ENCODE measurements at regions not wholly inside any gene's neighbourhood (a gene's known extent, or its start where the extent isn't known, plus 50 kb on each side); places are given as distances from the start of the nearest gene placed in this dataset.

DNA sequence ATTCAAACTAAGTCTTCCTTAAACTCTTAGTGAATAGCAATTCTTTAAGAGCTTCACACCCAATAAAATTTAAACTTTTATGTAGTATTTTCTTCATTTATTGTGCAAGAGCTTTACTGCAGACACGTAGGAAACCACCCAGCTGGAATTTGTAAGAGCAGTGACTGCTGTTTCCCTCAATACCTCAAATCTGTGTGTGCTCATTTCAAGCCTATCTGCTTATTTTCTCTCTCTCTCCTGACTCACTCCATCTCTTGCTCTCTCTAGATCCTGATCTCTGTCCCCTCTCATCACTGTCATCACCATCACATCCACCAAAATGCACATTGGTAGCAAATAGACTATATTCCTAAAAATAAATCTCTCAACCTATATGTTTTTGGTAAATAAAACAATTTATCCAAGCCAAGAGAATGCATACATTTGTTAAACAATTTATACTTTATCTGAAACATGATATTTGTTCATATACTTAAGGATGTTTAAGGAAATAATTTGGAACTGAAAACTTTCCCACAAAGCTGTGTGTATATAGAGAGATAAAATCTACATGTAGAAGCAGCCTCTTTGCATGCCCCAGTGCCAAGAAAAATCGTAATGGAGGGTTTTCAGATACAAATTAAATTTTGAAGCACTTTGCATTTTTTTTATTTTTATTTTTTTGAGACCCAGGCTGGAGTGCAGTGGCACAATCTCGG lies 273.0 kb downstream of the TFAP2A start:
- intact Hi-C loops (cut with micrococcal nuclease) (no loop called here), dilution Hi-C loops (cut with MboI; ENCODE audit: extremely low pct_ligation_motif_present, low sequenced_read_pairs) (no loop called here)
- no peaks in the 10 kb centered on the region for H4K20me1 ChIP-seq (replicated peaks; ENCODE audit: control insufficient read depth, extremely low read depth, insufficient read depth, low read length)
- no peaks in the 10 kb centered on the region for H3K9me3 ChIP-seq (replicated peaks; ENCODE audit: control insufficient read depth, insufficient read depth, low read length)
- no peaks in the 10 kb centered on the region for H3K27me3 ChIP-seq (ENCODE audit: control insufficient read depth in 2 of 2, insufficient read depth in 2 of 2, low read length in 2 of 2)
- FAIRE-seq (no peak), DNase-seq (ENCODE audit: low read depth, low spot score) (no peak)
- no peaks in the 10 kb centered on the region for H3K4me1 ChIP-seq (ENCODE audit: control insufficient read depth, extremely low read depth, insufficient read depth, low read length)
- ChIA-PET CTCF (no interaction called here), POLR2A (no interaction called here)
- H3K4me2 ChIP-seq (ENCODE audit: insufficient read depth, low read length): no peak overlapping the region
- no peaks in the 10 kb centered on the region for H3K9me1 ChIP-seq (replicated peaks; ENCODE audit: control insufficient read depth, extremely low read depth, insufficient read depth, low read length)
- H3K27ac ChIP-seq (ENCODE audit: insufficient read depth, low read depth, low read length): no peak overlapping the region
- no peak overlapping the region for H3K4me3 ChIP-seq (replicated peaks in 1 of 3; ENCODE audit: insufficient read depth in 1 of 3, low read depth in 1 of 3, low read length in 3 of 3)
- TF ChIP-seq MYC (IDR thresholded peaks at IDR 0.05; ENCODE audit: low read depth, low read length) (no peak), GATA2 (IDR thresholded peaks at IDR 0.05; ENCODE audit: insufficient read depth, insufficient read length, low read depth, low read length) (no peak), EZH2 (IDR thresholded peaks at IDR 0.05; ENCODE audit: borderline replicate concordance, low read depth, low read length, severe bottlenecking) (no peak), MAX (IDR thresholded peaks at IDR 0.05; ENCODE audit: insufficient read depth, insufficient read length) (no peak), JUN (IDR thresholded peaks at IDR 0.05; ENCODE audit: borderline replicate concordance, insufficient read depth, insufficient read length, low read depth) (no peak), POLR2AphosphoS5 (IDR thresholded peaks at IDR 0.05; ENCODE audit: insufficient read depth, low read depth, low read length) (no peak), FOS (IDR thresholded peaks at IDR 0.05; ENCODE audit: borderline replicate concordance, insufficient read depth, low read length) (no peak), POLR2A (IDR thresholded peaks at IDR 0.05; ENCODE audit: low read depth, low read length) (no peak)
- TF ChIP-seq, protein P1, sequence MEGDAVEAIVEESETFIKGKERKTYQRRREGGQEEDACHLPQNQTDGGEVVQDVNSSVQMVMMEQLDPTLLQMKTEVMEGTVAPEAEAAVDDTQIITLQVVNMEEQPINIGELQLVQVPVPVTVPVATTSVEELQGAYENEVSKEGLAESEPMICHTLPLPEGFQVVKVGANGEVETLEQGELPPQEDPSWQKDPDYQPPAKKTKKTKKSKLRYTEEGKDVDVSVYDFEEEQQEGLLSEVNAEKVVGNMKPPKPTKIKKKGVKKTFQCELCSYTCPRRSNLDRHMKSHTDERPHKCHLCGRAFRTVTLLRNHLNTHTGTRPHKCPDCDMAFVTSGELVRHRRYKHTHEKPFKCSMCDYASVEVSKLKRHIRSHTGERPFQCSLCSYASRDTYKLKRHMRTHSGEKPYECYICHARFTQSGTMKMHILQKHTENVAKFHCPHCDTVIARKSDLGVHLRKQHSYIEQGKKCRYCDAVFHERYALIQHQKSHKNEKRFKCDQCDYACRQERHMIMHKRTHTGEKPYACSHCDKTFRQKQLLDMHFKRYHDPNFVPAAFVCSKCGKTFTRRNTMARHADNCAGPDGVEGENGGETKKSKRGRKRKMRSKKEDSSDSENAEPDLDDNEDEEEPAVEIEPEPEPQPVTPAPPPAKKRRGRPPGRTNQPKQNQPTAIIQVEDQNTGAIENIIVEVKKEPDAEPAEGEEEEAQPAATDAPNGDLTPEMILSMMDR (IDR thresholded peaks at IDR 0.05; ENCODE audit: extremely low read depth in 1 of 2, insufficient read depth in 1 of 2, low read depth in 1 of 2, low read length in 2 of 2): no peak
- H3K79me2 ChIP-seq (ENCODE audit: control insufficient read depth, insufficient read depth, low read length): no peaks in the 10 kb centered on the region
- BruUV-seq (replicated peaks): no TSS peak
- H3K9ac ChIP-seq (replicated peaks; ENCODE audit: extremely low read depth, insufficient read depth, low read length): no peak overlapping the region
- no peaks in the 10 kb centered on the region for H3K36me3 ChIP-seq (ENCODE audit: control insufficient read depth in 2 of 2, extremely low read depth in 1 of 2, insufficient read depth in 2 of 2, low read length in 2 of 2)
- no peak overlapping the region for H2AFZ ChIP-seq (ENCODE audit: low read depth, low read length)
